ENCODE measurements at regions not wholly inside any gene's neighbourhood (a gene's known extent, or its start where the extent isn't known, plus 50 kb on each side); places are given as distances from the start of the nearest gene placed in this dataset.
A peak's percentile ranks its signal among the peaks of the same experiment; 100 is the strongest.
"Not testable (repeated sequence)": the region's sequence is repeated elsewhere in the genome, so short reads cannot be mapped to it uniquely, and the experiment has no call there.

DNA sequence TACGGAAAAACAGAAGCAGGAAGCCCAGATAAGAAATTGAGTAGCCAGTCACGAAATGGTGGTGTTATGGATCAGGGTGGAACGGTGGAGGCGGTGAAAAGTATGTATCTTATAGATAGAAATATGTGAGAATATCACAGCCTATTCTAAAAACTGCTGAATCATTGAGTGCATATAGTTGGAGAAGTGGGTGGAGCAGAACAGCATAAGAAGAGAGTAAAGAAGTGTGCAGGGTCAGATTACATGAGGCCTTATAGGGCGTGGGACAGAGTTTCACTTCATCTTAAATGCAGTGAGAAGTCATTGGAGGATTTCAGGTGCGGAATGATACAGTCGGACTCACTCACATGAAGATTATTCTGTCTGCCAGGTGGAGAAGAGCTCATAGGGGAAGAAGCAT lies 293.1 kb downstream of the TRIML1 start:
- Histone ChIP-seq H3K4me1 (ENCODE audit: control insufficient read depth, insufficient read depth, low read length) (peaks cover 21% of the 10 kb centered on the region; the same call in 1 of the 2 replicates), H3K9ac (ENCODE audit: low read length) (no peak overlapping the region), H3K27ac (ENCODE audit: low read depth, low read length) (no peak overlapping the region), H3K36me3 (ENCODE audit: control insufficient read depth, insufficient read depth, low read length) (no peaks in the 10 kb centered on the region), H3K27me3 (ENCODE audit: control insufficient read depth, insufficient read depth, low read length) (no peaks in the 10 kb centered on the region), H3K4me3 (ENCODE audit: low read depth, low read length) (no peak overlapping the region), H3K9me3 (ENCODE audit: control insufficient read depth, insufficient read depth, low read depth, low read length) (0 out of 2 replicates have a peak, but pooled peaks cover 3% of the 10 kb centered on the region)

- Histone ChIP-seq H3K9me3 (ENCODE audit: control insufficient read depth, insufficient read depth, low read depth, low read length) (0 out of 2 replicates have a peak, but pooled peaks cover 3% of the 10 kb centered on the region), H3K9ac (ENCODE audit: low read length) (no peak overlapping the region), H3K36me3 (ENCODE audit: control insufficient read depth, insufficient read depth, low read length) (no peaks in the 10 kb centered on the region), H3K4me1 (ENCODE audit: control insufficient read depth, insufficient read depth, low read length) (peaks cover 20% of the 10 kb centered on the region; the same call in 1 of the 2 replicates), H3K27me3 (ENCODE audit: control insufficient read depth, insufficient read depth, low read length) (no peaks in the 10 kb centered on the region), H3K27ac (ENCODE audit: low read depth, low read length) (no peak overlapping the region), H3K4me3 (ENCODE audit: low read depth, low read length) (no peak overlapping the region)
Measured at GRCh38 chr4:188433741-188434315, 294.6 kb downstream of the TRIML1 start.

DNA sequence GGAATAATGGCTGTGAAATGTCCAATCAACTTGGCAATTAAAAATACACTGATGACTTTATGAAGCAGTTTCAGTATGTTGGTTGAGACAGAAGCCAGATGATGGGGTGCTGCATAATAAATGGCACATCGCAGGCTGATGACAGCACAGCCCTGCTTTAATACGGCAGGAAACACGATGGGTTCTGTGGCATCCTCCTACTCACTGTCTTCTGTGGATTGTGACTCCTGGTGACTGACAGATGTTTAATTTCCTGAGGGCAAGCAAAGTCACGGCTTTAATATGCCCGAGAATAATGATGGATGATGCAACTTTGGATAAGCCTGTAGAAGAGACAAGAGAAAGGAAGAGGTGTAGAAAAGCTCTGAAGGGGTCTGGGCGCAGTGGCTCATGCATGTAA lies 295.4 kb downstream of the TRIML1 start:
- no peak overlapping the region for H3K27ac ChIP-seq (ENCODE audit: low read depth, low read length)
- H3K27me3 ChIP-seq (ENCODE audit: control insufficient read depth, insufficient read depth, low read length): no peaks in the 10 kb centered on the region
- peaks cover 16% of the 10 kb centered on the region; the same call in 1 of the 2 replicates for H3K4me1 ChIP-seq (ENCODE audit: control insufficient read depth, insufficient read depth, low read length)
- no peak overlapping the region for H3K4me3 ChIP-seq (ENCODE audit: low read depth, low read length)
- no peak overlapping the region for H3K9ac ChIP-seq (ENCODE audit: low read length)
- H3K36me3 ChIP-seq (ENCODE audit: control insufficient read depth, insufficient read depth, low read length): no peaks in the 10 kb centered on the region
- 0 out of 2 replicates have a peak, but pooled peaks cover 3% of the 10 kb centered on the region for H3K9me3 ChIP-seq (ENCODE audit: control insufficient read depth, insufficient read depth, low read depth, low read length)

GRCh38 chr4:188435381-188435780 lies 296.1 kb downstream of the TRIML1 start:
- Histone ChIP-seq H3K27ac (ENCODE audit: low read depth, low read length) (no peak overlapping the region), H3K27me3 (ENCODE audit: control insufficient read depth, insufficient read depth, low read length) (no peaks in the 10 kb centered on the region), H3K9me3 (ENCODE audit: control insufficient read depth, insufficient read depth, low read depth, low read length) (0 out of 2 replicates have a peak, but pooled peaks cover 3% of the 10 kb centered on the region), H3K4me1 (ENCODE audit: control insufficient read depth, insufficient read depth, low read length) (peaks cover 13% of the 10 kb centered on the region; the same call in 1 of the 2 replicates), H3K4me3 (ENCODE audit: low read depth, low read length) (no peak overlapping the region), H3K36me3 (ENCODE audit: control insufficient read depth, insufficient read depth, low read length) (no peaks in the 10 kb centered on the region), H3K9ac (ENCODE audit: low read length) (no peak overlapping the region)

DNA sequence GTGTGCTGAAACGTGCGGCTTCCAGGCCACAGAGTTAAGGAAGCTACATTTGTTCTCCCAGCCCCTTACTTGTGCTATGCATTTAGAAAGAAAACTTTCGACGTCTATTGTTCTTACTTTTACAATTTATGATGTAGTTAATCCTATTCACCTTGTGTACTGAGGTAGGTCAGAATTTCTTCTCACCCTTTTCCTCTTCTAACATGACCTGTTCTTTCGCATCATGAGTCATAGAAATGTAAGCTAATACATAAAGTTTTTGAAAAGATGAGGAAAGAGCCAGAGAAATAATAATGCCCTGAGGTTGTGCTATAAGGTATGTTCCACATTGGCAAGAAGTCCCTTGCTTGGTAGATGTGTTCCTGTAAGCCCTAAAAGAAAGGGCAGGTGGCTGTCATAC lies 298.3 kb downstream of the TRIML1 start:
- H3K9ac ChIP-seq (ENCODE audit: low read length): no peak overlapping the region
- 0 out of 2 replicates have a peak, but pooled peaks cover 2% of the 10 kb centered on the region for H3K9me3 ChIP-seq (ENCODE audit: control insufficient read depth, insufficient read depth, low read depth, low read length)
- no peak overlapping the region for H3K4me3 ChIP-seq (ENCODE audit: low read depth, low read length)
- H3K4me1 ChIP-seq (ENCODE audit: control insufficient read depth, insufficient read depth, low read length): peaks cover 13% of the 10 kb centered on the region; the same call in 1 of the 2 replicates
- H3K27ac ChIP-seq (ENCODE audit: low read depth, low read length): no peak overlapping the region
- H3K27me3 ChIP-seq (ENCODE audit: control insufficient read depth, insufficient read depth, low read length): no peaks in the 10 kb centered on the region
- no peaks in the 10 kb centered on the region for H3K36me3 ChIP-seq (ENCODE audit: control insufficient read depth, insufficient read depth, low read length)

DNA sequence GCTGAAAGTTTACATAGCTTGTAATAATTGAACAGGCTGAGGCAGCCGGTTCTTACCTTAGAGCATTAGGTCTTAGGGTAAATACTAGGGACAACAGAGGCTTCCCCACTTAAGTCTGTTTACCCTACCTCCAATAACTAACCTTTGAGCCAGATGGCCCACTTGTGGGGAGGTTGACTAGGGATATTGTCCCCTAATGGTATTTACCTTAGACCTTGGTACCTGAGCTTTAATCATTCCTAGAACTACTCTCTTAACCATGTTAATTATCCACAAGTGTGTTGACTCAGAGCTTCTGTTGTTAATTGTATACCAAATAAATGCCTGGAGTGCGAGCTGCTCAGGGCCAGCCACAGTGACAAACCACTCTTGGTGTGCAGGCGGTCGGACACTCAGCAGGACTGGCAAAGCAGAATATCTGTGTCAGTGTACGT lies 299.2 kb downstream of the TRIML1 start:
- H3K9me3 ChIP-seq (ENCODE audit: control insufficient read depth, insufficient read depth, low read depth, low read length); H3K27me3 ChIP-seq (ENCODE audit: control insufficient read depth, insufficient read depth, low read length); H3K36me3 ChIP-seq (ENCODE audit: control insufficient read depth, insufficient read depth, low read length); H3K9ac ChIP-seq (ENCODE audit: low read length); H3K27ac ChIP-seq (ENCODE audit: low read depth, low read length); H3K4me3 ChIP-seq (ENCODE audit: low read depth, low read length): not testable (repeated sequence)
- H3K4me1 ChIP-seq (ENCODE audit: control insufficient read depth, insufficient read depth, low read length): peaks cover 13% of the 10 kb centered on the region; the same call in 1 of the 2 replicates

- Histone ChIP-seq H3K9me3 (ENCODE audit: control insufficient read depth, insufficient read depth, low read depth, low read length) (no peaks in the 10 kb centered on the region), H3K36me3 (ENCODE audit: control insufficient read depth, insufficient read depth, low read length) (no peaks in the 10 kb centered on the region), H3K4me3 (ENCODE audit: low read depth, low read length) (no peak overlapping the region), H3K27me3 (ENCODE audit: control insufficient read depth, insufficient read depth, low read length) (no peaks in the 10 kb centered on the region), H3K27ac (ENCODE audit: low read depth, low read length) (no peak overlapping the region), H3K4me1 (ENCODE audit: control insufficient read depth, insufficient read depth, low read length) (peaks cover 17% of the 10 kb centered on the region), H3K9ac (ENCODE audit: low read length) (no peak overlapping the region)
Measured at GRCh38 chr4:188439641-188440311, 300.5 kb downstream of the TRIML1 start.

DNA sequence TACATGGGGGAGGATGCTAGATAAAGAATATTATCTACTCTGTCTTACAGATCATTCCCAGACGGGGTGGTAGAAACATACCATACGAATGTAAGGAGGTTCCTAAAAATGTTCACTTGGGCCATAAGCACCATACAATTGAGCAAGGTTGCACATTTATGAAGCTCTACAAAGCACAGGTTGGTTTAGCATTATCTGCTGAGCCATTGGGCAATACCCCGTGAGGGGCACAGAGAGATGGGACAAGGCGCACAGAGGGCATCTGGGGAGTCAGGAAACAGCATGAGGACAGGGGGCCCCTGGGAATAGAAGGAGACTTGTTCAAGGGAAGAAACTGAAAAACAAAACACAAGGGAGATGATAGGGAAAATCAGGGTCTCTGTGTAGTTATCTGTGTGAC lies 305.3 kb downstream of the TRIML1 start:
- peaks cover 3% of the 10 kb centered on the region; the same call in 1 of the 2 replicates for H3K4me1 ChIP-seq (ENCODE audit: control insufficient read depth, insufficient read depth, low read length)
- peak overlapping the region; percentile 13 for H3K9ac ChIP-seq (ENCODE audit: low read length)
- H3K4me3 ChIP-seq (ENCODE audit: low read depth, low read length): no peak overlapping the region
- H3K36me3 ChIP-seq (ENCODE audit: control insufficient read depth, insufficient read depth, low read length): no peaks in the 10 kb centered on the region
- H3K27ac ChIP-seq (ENCODE audit: low read depth, low read length): peak overlapping the region; percentile 53; the same call in 1 of the 2 replicates
- no peaks in the 10 kb centered on the region for H3K9me3 ChIP-seq (ENCODE audit: control insufficient read depth, insufficient read depth, low read depth, low read length)
- no peaks in the 10 kb centered on the region for H3K27me3 ChIP-seq (ENCODE audit: control insufficient read depth, insufficient read depth, low read length)

- not testable (repeated sequence) for H3K4me3 ChIP-seq (ENCODE audit: low read depth, low read length); H3K9me3 ChIP-seq (ENCODE audit: control insufficient read depth, insufficient read depth, low read depth, low read length); H3K36me3 ChIP-seq (ENCODE audit: control insufficient read depth, insufficient read depth, low read length); H3K9ac ChIP-seq (ENCODE audit: low read length); H3K27me3 ChIP-seq (ENCODE audit: control insufficient read depth, insufficient read depth, low read length)
- Histone ChIP-seq H3K4me1 (ENCODE audit: control insufficient read depth, insufficient read depth, low read length) (peaks cover 18% of the 10 kb centered on the region), H3K27ac (ENCODE audit: low read depth, low read length) (peak overlapping the region; percentile 62; the same call in 1 of the 2 replicates)
Measured at GRCh38 chr4:188448996-188449395, 309.8 kb downstream of the TRIML1 start.

DNA sequence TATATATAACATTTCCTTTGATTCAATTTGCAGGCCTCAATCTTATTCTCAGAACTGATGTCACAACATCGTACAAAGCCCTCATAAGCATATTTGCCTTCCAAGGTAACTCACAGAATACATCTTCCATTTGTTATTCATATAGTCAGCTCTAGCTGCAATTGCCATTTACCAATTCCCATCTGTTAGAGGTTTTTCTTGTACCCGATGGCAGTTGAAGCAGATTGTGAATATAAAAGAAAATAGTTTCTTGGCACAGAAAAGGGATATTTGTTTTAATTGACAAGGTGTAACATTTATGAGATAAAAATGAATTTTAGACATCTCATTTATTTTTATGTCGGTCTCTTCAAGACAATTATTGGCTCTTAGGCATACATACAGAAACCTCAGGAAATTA lies 311.3 kb downstream of the TRIML1 start:
- Histone ChIP-seq H3K9me3 (ENCODE audit: control insufficient read depth, insufficient read depth, low read depth, low read length) (no peaks in the 10 kb centered on the region), H3K4me3 (ENCODE audit: low read depth, low read length) (no peak overlapping the region), H3K27ac (ENCODE audit: low read depth, low read length) (no peak overlapping the region), H3K36me3 (ENCODE audit: control insufficient read depth, insufficient read depth, low read length) (no peaks in the 10 kb centered on the region), H3K27me3 (ENCODE audit: control insufficient read depth, insufficient read depth, low read length) (no peaks in the 10 kb centered on the region), H3K9ac (ENCODE audit: low read length) (no peak overlapping the region), H3K4me1 (ENCODE audit: control insufficient read depth, insufficient read depth, low read length) (peaks cover 15% of the 10 kb centered on the region)

GRCh38 chr4:188452097-188452496 lies 312.9 kb downstream of the TRIML1 start:
- Histone ChIP-seq H3K4me1 (ENCODE audit: control insufficient read depth, insufficient read depth, low read length) (peaks cover 16% of the 10 kb centered on the region), H3K4me3 (ENCODE audit: low read depth, low read length) (no peak overlapping the region), H3K9me3 (ENCODE audit: control insufficient read depth, insufficient read depth, low read depth, low read length) (no peaks in the 10 kb centered on the region), H3K36me3 (ENCODE audit: control insufficient read depth, insufficient read depth, low read length) (no peaks in the 10 kb centered on the region), H3K27ac (ENCODE audit: low read depth, low read length) (no peak overlapping the region), H3K9ac (ENCODE audit: low read length) (peak overlapping the region; percentile 5), H3K27me3 (ENCODE audit: control insufficient read depth, insufficient read depth, low read length) (no peaks in the 10 kb centered on the region)
